ENCODE measurements at regions not wholly inside any gene's neighbourhood (a gene's known extent, or its start where the extent isn't known, plus 50 kb on each side); places are given as distances from the start of the nearest gene placed in this dataset.

DNA sequence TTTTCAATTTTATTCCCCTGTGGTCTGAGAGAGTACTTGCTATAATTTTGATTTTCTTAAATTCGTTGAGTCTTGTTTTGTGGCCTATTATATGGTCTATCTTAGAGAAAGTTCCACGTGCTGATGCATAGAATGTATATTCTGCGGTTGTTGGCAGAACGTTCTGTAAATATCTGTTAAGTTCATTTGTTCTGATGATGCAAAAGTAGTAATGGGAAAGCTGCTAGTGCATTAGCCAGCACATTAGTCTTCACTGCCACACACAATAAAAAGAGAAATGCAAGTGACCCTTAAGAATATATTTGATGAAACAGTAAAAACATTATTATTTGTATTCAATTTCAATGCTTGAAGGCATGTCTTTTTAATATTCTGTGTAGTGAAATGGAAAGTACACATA lies 84.8 kb downstream of the GTPBP8 start:
- no peak overlapping the region for H3K4me3 ChIP-seq
- FAIRE-seq (no peak), DNase-seq (ENCODE audit: extremely low read depth in 1 of 4, low spot score in 3 of 4) (no peak), ATAC-seq (no peak)
- no TSS peak for BruUV-seq (replicated peaks)
- no peak overlapping the region for H3K27ac ChIP-seq (ENCODE audit: extremely low read depth, low read depth, low read length)
- WGBS (ENCODE audit: insufficient coverage, low coverage, missing lambda C conversion rate) = 0% methylated on average over 4 of the region's 4 CpGs
- no peak overlapping the region for H2AFZ ChIP-seq (ENCODE audit: low read depth, low read length)
- no peaks in the 10 kb centered on the region for H3K36me3 ChIP-seq (ENCODE audit: control insufficient read depth, insufficient read depth, low read length)
- H4K20me1 ChIP-seq (replicated peaks; ENCODE audit: control insufficient read depth, insufficient read depth, low read length) = no peaks in the 10 kb centered on the region
- no peaks in the 10 kb centered on the region for H3K79me2 ChIP-seq (ENCODE audit: control insufficient read depth, insufficient read depth, low read length)
- in situ Hi-C loops (cut with MboI) = loop anchor here (10.0 kb wide), 1 partner anchor 229 kb away; no protein-coding TSS in a partner anchor
- TF ChIP-seq POLR2AphosphoS5 (IDR thresholded peaks at IDR 0.05; ENCODE audit: control insufficient read depth, insufficient read depth, low read depth, low read length) (no peak), PHF20 (IDR thresholded peaks at IDR 0.05; ENCODE audit: partially characterized antibody) (no peak), CBX1 (IDR thresholded peaks at IDR 0.05; ENCODE audit: low read depth) (no peak), FOXJ3 (CRISPR knock-in tag; IDR thresholded peaks at IDR 0.05) (no peak)
- TF ChIP-seq, protein P1, sequence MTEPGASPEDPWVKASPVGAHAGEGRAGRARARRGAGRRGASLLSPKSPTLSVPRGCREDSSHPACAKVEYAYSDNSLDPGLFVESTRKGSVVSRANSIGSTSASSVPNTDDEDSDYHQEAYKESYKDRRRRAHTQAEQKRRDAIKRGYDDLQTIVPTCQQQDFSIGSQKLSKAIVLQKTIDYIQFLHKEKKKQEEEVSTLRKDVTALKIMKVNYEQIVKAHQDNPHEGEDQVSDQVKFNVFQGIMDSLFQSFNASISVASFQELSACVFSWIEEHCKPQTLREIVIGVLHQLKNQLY (CRISPR knock-in tag; conservative IDR thresholded peaks at IDR 0.05) = no peak
- H3K4me1 ChIP-seq (replicated peaks in 1 of 2; ENCODE audit: control insufficient read depth in 2 of 2, insufficient read depth in 2 of 2, low read length in 2 of 2) = no peaks in the 10 kb centered on the region
- POLR2A ChIA-PET = no interaction called here
- H3K27me3 ChIP-seq (ENCODE audit: control insufficient read depth in 2 of 2, insufficient read depth in 2 of 2, low read length in 2 of 2) = no peaks in the 10 kb centered on the region
- CTCF ChIA-PET (ENCODE audit: low intra/inter-chr PET ratio) = no interaction called here
- intact Hi-C loops (cut with micrococcal nuclease) = no loop called here
- H3K4me2 ChIP-seq (ENCODE audit: insufficient read depth, low read length) = no peak overlapping the region
- no peaks in the 10 kb centered on the region for H3K9me1 ChIP-seq (ENCODE audit: control insufficient read depth, insufficient read depth, low read length)
- H3K9ac ChIP-seq (ENCODE audit: insufficient read depth in 1 of 2, low read depth in 2 of 2, low read length in 2 of 2) = no peak overlapping the region
- H3K9me3 ChIP-seq (replicated peaks; ENCODE audit: control insufficient read depth, insufficient read depth, low read depth, low read length) = no peaks in the 10 kb centered on the region

Data from K562 (cell line).